ENCODE measurements at regions not wholly inside any gene's neighbourhood (a gene's known extent, or its start where the extent isn't known, plus 50 kb on each side); places are given as distances from the start of the nearest gene placed in this dataset.

- Histone ChIP-seq H3K4me2 (ENCODE audit: low read length) (peak overlapping the region; percentile 81; the same call in 1 of the 2 replicates), H3K4me1 (ENCODE audit: insufficient read depth, low read length, severe bottlenecking) (peaks cover 81% of the 10 kb centered on the region), H3F3A (ENCODE audit: insufficient read depth, low read length) (no peaks in the 10 kb centered on the region), H3K36me3 (ENCODE audit: insufficient read depth, low read length) (peaks cover 6% of the 10 kb centered on the region; the same call in 1 of the 2 replicates), H3K9ac (ENCODE audit: low read length) (peak overlapping the region; percentile 69; the same call in 1 of the 2 replicates), H3K27me3 (ENCODE audit: insufficient read depth, low read length) (no peaks in the 10 kb centered on the region), H4K20me1 (ENCODE audit: insufficient read depth, low read length) (no peaks in the 10 kb centered on the region), H3K9me2 (ENCODE audit: low read depth, low read length) (no peaks in the 10 kb centered on the region), H3K79me2 (ENCODE audit: insufficient read depth, low read length) (no peaks in the 10 kb centered on the region), H3K9me3 (ENCODE audit: low read length) (no peaks in the 10 kb centered on the region), H3K4me3 (ENCODE audit: low read depth, low read length, poor library complexity, severe bottlenecking) (no peak overlapping the region), H2AFZ (ENCODE audit: low read length) (no peak overlapping the region), H3K27ac (ENCODE audit: low read depth, low read length, poor library complexity, severe bottlenecking) (peak overlapping the region; percentile 99)
- TF ChIP-seq EZH2 (IDR thresholded peaks at IDR 0.05; ENCODE audit: borderline replicate concordance, low read length) (no peak), CTCF (IDR thresholded peaks at IDR 0.05; ENCODE audit: low read length) (no peak)
Measured at GRCh38 chr13:40484974-40485373, 181.5 kb downstream of the FOXO1 start.

GRCh38 chr13:40485611-40486517 is 180.6 kb downstream of the FOXO1 start:
- Histone ChIP-seq H2AFZ (ENCODE audit: low read length) (no peak overlapping the region), H3F3A (ENCODE audit: insufficient read depth, low read length) (no peaks in the 10 kb centered on the region), H3K9ac (ENCODE audit: low read length) (peak overlapping the region; percentile 69; the same call in 1 of the 2 replicates), H3K36me3 (ENCODE audit: insufficient read depth, low read length) (peaks cover 6% of the 10 kb centered on the region; the same call in 1 of the 2 replicates), H3K27me3 (ENCODE audit: insufficient read depth, low read length) (no peaks in the 10 kb centered on the region), H4K20me1 (ENCODE audit: insufficient read depth, low read length) (no peaks in the 10 kb centered on the region), H3K4me3 (ENCODE audit: low read depth, low read length, poor library complexity, severe bottlenecking) (no peak overlapping the region), H3K79me2 (ENCODE audit: insufficient read depth, low read length) (no peaks in the 10 kb centered on the region), H3K9me3 (ENCODE audit: low read length) (no peaks in the 10 kb centered on the region), H3K4me2 (ENCODE audit: low read length) (peak overlapping the region; percentile 81), H3K9me2 (ENCODE audit: low read depth, low read length) (no peaks in the 10 kb centered on the region), H3K4me1 (ENCODE audit: insufficient read depth, low read length, severe bottlenecking) (peaks cover 78% of the 10 kb centered on the region), H3K27ac (ENCODE audit: low read depth, low read length, poor library complexity, severe bottlenecking) (peak overlapping the region; percentile 99)
- TF ChIP-seq CTCF (IDR thresholded peaks at IDR 0.05; ENCODE audit: low read length) (no peak), EZH2 (IDR thresholded peaks at IDR 0.05; ENCODE audit: borderline replicate concordance, low read length) (no peak)

GRCh38 chr13:40486518-40487163 is 179.8 kb downstream of the FOXO1 start:
- Histone ChIP-seq H3K9me2 (ENCODE audit: low read depth, low read length) (no peaks in the 10 kb centered on the region), H3K36me3 (ENCODE audit: insufficient read depth, low read length) (peaks cover 6% of the 10 kb centered on the region; the same call in 1 of the 2 replicates), H3K27me3 (ENCODE audit: insufficient read depth, low read length) (no peaks in the 10 kb centered on the region), H3F3A (ENCODE audit: insufficient read depth, low read length) (no peaks in the 10 kb centered on the region), H3K9ac (ENCODE audit: low read length) (no peak overlapping the region; the same call in 1 of the 2 replicates), H3K27ac (ENCODE audit: low read depth, low read length, poor library complexity, severe bottlenecking) (peak overlapping the region; percentile 99), H3K79me2 (ENCODE audit: insufficient read depth, low read length) (no peaks in the 10 kb centered on the region), H3K9me3 (ENCODE audit: low read length) (no peaks in the 10 kb centered on the region), H3K4me3 (ENCODE audit: low read depth, low read length, poor library complexity, severe bottlenecking) (no peak overlapping the region), H3K4me2 (ENCODE audit: low read length) (no peak overlapping the region; the same call in 1 of the 2 replicates), H2AFZ (ENCODE audit: low read length) (no peak overlapping the region), H4K20me1 (ENCODE audit: insufficient read depth, low read length) (no peaks in the 10 kb centered on the region), H3K4me1 (ENCODE audit: insufficient read depth, low read length, severe bottlenecking) (peaks cover 70% of the 10 kb centered on the region)
- TF ChIP-seq CTCF (IDR thresholded peaks at IDR 0.05; ENCODE audit: low read length) (no peak), EZH2 (IDR thresholded peaks at IDR 0.05; ENCODE audit: borderline replicate concordance, low read length) (no peak)
